LNCaP clone FGC (cell line): ENCODE measurements at regions not wholly inside any gene's neighbourhood (a gene's known extent, or its start where the extent isn't known, plus 50 kb on each side); places are given as distances from the start of the nearest gene placed in this dataset.

Experiments used
- DNase-seq: peaks from one replicate; pipeline ENCODE4 v3.0.0-alpha.2; 2011; ENCODE audit warnings: low read depth
- H3K4me3 ChIP-seq: 2 replicates; pipeline ENCODE4 v1.5.1; 2011; ENCODE audit warnings: mild to moderate bottlenecking, low read depth, low read length, control low read depth
- CTCF ChIP-seq: IDR thresholded peaks from 2 replicates; pipeline ENCODE4 v1.5.1; 2012; ENCODE audit warnings: mild to moderate bottlenecking; ENCODE audit not compliant: control insufficient read depth, insufficient read depth; ENCODE audit errors: extremely low read depth

- TF ChIP-seq CTCF: no peak
- H3K4me3 ChIP-seq: no peak overlapping the region
- DNase-seq: no peak
These were observed 64.2 kb downstream of the RBM43 start for GRCh38 chr2:151197184-151198108.

GRCh38 chr2:151193576-151193975 is 68.1 kb downstream of the RBM43 start:
- no peak for TF ChIP-seq CTCF
- DNase-seq: no peak
- H3K4me3 ChIP-seq: no peak overlapping the region

GRCh38 chr2:151192681-151193080 is 69.0 kb downstream of the RBM43 start:
- no peak for TF ChIP-seq CTCF
- no peak overlapping the region for H3K4me3 ChIP-seq
- DNase-seq: no peak

- no peak for DNase-seq
- no peak overlapping the region for H3K4me3 ChIP-seq
- TF ChIP-seq CTCF: no peak
These were observed 70.7 kb downstream of the RBM43 start for GRCh38 chr2:151191001-151191400.

GRCh38 chr2:151189125-151189524 is 72.5 kb downstream of the RBM43 start:
- DNase-seq: no peak
- TF ChIP-seq CTCF: no peak
- H3K4me3 ChIP-seq: no peak overlapping the region

- DNase-seq: no peak
- no peak for TF ChIP-seq CTCF
- no peak overlapping the region for H3K4me3 ChIP-seq
These were observed 75.7 kb downstream of the RBM43 start for GRCh38 chr2:151186011-151186410.
